A673 (cell line): ENCODE measurements at regions not wholly inside any gene's neighbourhood (a gene's known extent, or its start where the extent isn't known, plus 50 kb on each side); places are given as distances from the start of the nearest gene placed in this dataset.

Source experiments
- BruUV-seq: library from RNA; stranded (reverse); fragments of 400-500 nt; replicated peaks from 2 replicates; lab custom pipeline; 2021; lab: Mats Ljungman, UMichigan
- CTCF ChIA-PET: fragments of 300-600 bp; sonication (Branson Sonifier 250); formaldehyde crosslinking; loops from one replicate; lab custom pipeline; 2022; ENCODE audit warnings: antibody characterized with exemption; lab: Charles Lee
- POLR2A ChIA-PET: fragments of 300-600 bp; sonication (Branson Sonifier 250); formaldehyde crosslinking; loops from one replicate; lab custom pipeline; 2022; ENCODE audit warnings: antibody characterized with exemption; ENCODE audit not compliant: low non-redundant PET; lab: Charles Lee
- DNase-seq: peaks from one replicate; pipeline ENCODE4 v3.0.0-alpha.2; 2015; ENCODE audit warnings: low spot score
- H3K27ac ChIP-seq: fragments of 200-600 bp; sonication (generic); 2 replicates; pipeline ENCODE4 v1.5.1; 2016; ENCODE audit warnings: mixed run types, low read depth, mild to moderate bottlenecking, mixed read lengths, antibody characterized with exemption, low read length; ENCODE audit not compliant: poor library complexity, severe bottlenecking
- H3K27me3 ChIP-seq: fragments of 200-600 bp; sonication (generic); replicated peaks from 2 replicates; pipeline ENCODE4 v1.6.1; 2017; ENCODE audit warnings: mixed run types, low read depth, mild to moderate bottlenecking, mixed read lengths, antibody characterized with exemption, low read length; ENCODE audit not compliant: insufficient read depth, poor library complexity
- H3K36me3 ChIP-seq: fragments of 200-600 bp; sonication (generic); 2 replicates; pipeline ENCODE4 v1.6.1; 2016; ENCODE audit warnings: mixed run types, mild to moderate bottlenecking, mixed read lengths, antibody characterized with exemption, low read length; ENCODE audit not compliant: insufficient read depth, poor library complexity, severe bottlenecking
- H3K4me1 ChIP-seq: fragments of 200-600 bp; sonication (generic); 2 replicates; pipeline ENCODE4 v1.6.1; 2017; ENCODE audit warnings: mixed run types, mild to moderate bottlenecking, mixed read lengths, antibody characterized with exemption, low read length; ENCODE audit not compliant: insufficient read depth, poor library complexity, severe bottlenecking
- H3K4me3 ChIP-seq: fragments of 200-600 bp; sonication (generic); 2 replicates; pipeline ENCODE4 v1.5.1; 2016; ENCODE audit warnings: low read depth, mixed run types, mild to moderate bottlenecking, mixed read lengths, low read length; ENCODE audit not compliant: poor library complexity, severe bottlenecking
- H3K9me3 ChIP-seq: fragments of 200-600 bp; sonication (generic); 2 replicates; pipeline ENCODE4 v1.6.1; 2016; ENCODE audit warnings: mixed run types, low read depth, mild to moderate bottlenecking, mixed read lengths, antibody characterized with exemption, low read length; ENCODE audit not compliant: poor library complexity, severe bottlenecking
- EZH2 ChIP-seq: fragments of 200-600 bp; sonication (generic); IDR thresholded peaks from 2 replicates; pipeline ENCODE4 v1.6.1; 2017; ENCODE audit warnings: borderline replicate concordance, low read depth, mild to moderate bottlenecking, mixed read lengths, antibody characterized with exemption, low read length; ENCODE audit not compliant: poor library complexity, severe bottlenecking
- intact Hi-C: fragments of 100-400 bp; cut with micrococcal nuclease; formaldehyde crosslinking; loops from one replicate; pipeline ENCODE4 v1.10.0; 2022; ENCODE audit not compliant: unreplicated experiment
- TF ChIP-seq, protein P1 (sequence below): fragments of 300-800, 200-600 bp; sonication (generic); conservative IDR thresholded peaks from 2 replicates; pipeline ENCODE4 v1.5.1; 2017; ENCODE audit warnings: low read depth, mild to moderate bottlenecking, antibody characterized with exemption, low read length, moderate library complexity, mixed read lengths

DNA sequence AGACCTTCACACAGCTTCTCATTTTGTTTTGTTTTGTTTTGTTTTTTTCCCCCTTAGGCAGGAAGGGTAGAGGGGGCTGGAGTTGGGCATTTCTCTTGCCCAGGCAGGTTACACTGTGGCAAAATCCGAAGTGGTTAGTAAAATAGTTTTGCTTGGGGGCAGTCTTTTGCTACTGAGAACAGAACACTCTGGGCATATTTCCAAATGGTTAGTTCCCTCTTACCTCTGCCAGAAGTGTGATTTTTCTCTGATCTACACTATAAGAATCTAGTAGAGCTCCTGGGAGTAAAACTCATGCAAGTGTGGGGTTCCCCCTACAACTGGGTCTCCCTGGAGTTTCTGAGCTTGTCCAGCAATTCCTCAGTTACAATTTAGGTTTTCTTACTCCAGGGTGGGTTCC is 61.7 kb downstream of the NPS start:
- no TSS peak for BruUV-seq
- Histone ChIP-seq H3K27me3 (peaks cover 65% of the 10 kb centered on the region), H3K27ac (no peak overlapping the region), H3K36me3 (no peaks in the 10 kb centered on the region), H3K9me3 (no peaks in the 10 kb centered on the region), H3K4me3 (no peak overlapping the region), H3K4me1 (no peaks in the 10 kb centered on the region)
- DNase-seq, result no peak
- POLR2A ChIA-PET, result no interaction called here
- intact Hi-C loops, result no loop called here
- CTCF ChIA-PET, result no interaction called here
- TF ChIP-seq, protein P1, sequence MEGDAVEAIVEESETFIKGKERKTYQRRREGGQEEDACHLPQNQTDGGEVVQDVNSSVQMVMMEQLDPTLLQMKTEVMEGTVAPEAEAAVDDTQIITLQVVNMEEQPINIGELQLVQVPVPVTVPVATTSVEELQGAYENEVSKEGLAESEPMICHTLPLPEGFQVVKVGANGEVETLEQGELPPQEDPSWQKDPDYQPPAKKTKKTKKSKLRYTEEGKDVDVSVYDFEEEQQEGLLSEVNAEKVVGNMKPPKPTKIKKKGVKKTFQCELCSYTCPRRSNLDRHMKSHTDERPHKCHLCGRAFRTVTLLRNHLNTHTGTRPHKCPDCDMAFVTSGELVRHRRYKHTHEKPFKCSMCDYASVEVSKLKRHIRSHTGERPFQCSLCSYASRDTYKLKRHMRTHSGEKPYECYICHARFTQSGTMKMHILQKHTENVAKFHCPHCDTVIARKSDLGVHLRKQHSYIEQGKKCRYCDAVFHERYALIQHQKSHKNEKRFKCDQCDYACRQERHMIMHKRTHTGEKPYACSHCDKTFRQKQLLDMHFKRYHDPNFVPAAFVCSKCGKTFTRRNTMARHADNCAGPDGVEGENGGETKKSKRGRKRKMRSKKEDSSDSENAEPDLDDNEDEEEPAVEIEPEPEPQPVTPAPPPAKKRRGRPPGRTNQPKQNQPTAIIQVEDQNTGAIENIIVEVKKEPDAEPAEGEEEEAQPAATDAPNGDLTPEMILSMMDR, result no peak
- TF ChIP-seq EZH2, result no peak

DNA sequence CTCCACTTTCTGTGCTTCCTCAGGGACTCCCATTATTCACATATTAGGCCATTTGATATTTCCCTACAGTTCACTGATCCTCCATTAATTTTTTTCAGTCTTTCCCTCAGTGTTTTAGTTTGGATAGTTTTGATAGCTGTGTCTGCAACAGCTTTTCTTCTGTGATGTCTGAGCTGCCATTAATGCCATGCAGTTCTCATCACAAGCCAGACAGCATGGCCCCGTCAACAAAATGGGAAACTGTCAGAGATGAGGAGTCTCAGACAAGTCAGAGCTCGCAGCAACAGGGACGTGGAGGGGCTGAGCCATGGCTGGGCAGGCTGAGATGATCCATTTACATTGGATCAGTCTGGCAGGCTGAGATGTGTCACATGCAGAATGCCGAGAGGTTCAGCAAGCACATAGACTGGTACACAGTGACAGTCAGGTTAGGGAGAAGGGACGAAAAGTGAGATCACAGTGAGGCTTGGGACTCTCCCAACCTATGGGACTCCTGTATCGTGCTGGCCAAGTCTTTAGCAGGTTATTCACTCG is 65.4 kb downstream of the NPS start:
- H3K4me1 ChIP-seq, result no peaks in the 10 kb centered on the region
- TF ChIP-seq EZH2, result no peak
- TF ChIP-seq, protein P1, result no peak
- intact Hi-C loops, result no loop called here
- H3K36me3 ChIP-seq, result no peaks in the 10 kb centered on the region
- CTCF ChIA-PET, result no interaction called here
- H3K27ac ChIP-seq, result no peak overlapping the region
- POLR2A ChIA-PET, result no interaction called here
- DNase-seq, result no peak
- H3K27me3 ChIP-seq, result peaks cover 87% of the 10 kb centered on the region
- H3K9me3 ChIP-seq, result no peaks in the 10 kb centered on the region
- BruUV-seq, result no TSS peak
- no peak overlapping the region for H3K4me3 ChIP-seq

DNA sequence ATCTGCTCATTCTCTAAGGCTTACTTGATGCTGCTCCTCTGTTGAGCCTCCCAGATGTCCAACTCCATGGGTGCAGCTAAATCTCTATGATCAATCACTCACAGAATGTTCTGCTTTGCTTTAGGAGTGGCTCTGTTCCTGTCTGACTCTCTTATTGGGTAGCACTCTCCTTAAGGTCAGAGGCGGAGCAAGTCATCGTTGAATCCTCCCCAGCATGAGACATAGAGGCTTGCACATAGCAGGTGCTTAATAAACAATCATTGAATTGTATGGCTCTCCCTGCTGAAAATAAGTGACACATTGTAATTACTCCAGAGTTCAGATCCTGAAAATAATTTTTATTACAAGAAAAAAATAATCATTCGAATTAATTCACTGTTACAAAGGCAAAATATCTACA is 69.7 kb downstream of the NPS start:
- BruUV-seq, result no TSS peak
- POLR2A ChIA-PET, result no interaction called here
- Histone ChIP-seq H3K4me1 (no peaks in the 10 kb centered on the region), H3K4me3 (no peak overlapping the region), H3K27ac (no peak overlapping the region), H3K27me3 (peaks cover 87% of the 10 kb centered on the region), H3K9me3 (no peaks in the 10 kb centered on the region), H3K36me3 (no peaks in the 10 kb centered on the region)
- intact Hi-C loops, result no loop called here
- TF ChIP-seq EZH2, result no peak
- TF ChIP-seq, protein P1, result no peak
- DNase-seq, result no peak
- CTCF ChIA-PET, result no interaction called here
